ENCODE measurements at regions not wholly inside any gene's neighbourhood (a gene's known extent, or its start where the extent isn't known, plus 50 kb on each side); places are given as distances from the start of the nearest gene placed in this dataset. TPM values are rescaled to one million over a fixed set of nuclear protein-coding genes. Genes with fewer than 3 reads are reported as not detected.

Small RNA genes in the stretch of these regions (small RNA-seq; reads per million reads assigned to genes)
- gene SRIP1, result not detected

Measured in hematopoietic multipotent progenitor cell (in vitro differentiated cells).